Activated T-helper 1 cell treated with anti-CD3 and anti-CD28 coated beads, Interleukin-12 subunit alpha, Interleukin-12 subunit beta, Interleukin-2, Interleukin-4 antibody, amounts not matched to agents 30 ng/mL and 10 ng/mL and 1 ng/mL, durations not matched to agents 14 hours and 24 hours and 36 hours (primary cell): ENCODE measurements at regions not wholly inside any gene's neighbourhood (a gene's known extent, or its start where the extent isn't known, plus 50 kb on each side); places are given as distances from the start of the nearest gene placed in this dataset.

Experiments
- DNase-seq: peaks from one replicate; pipeline ENCODE4 v3.0.0; 2021; ENCODE audit warnings: low spot score
- H3K27ac Mint-ChIP-seq: one replicate; pipeline ENCODE4 v1.8.0; 2021; ENCODE audit warnings: mild to moderate bottlenecking, mixed read lengths
- H3K27me3 Mint-ChIP-seq: one replicate; pipeline ENCODE4 v1.8.0; 2022; ENCODE audit warnings: mild to moderate bottlenecking, moderate library complexity, mixed read lengths; ENCODE audit not compliant: insufficient read depth
- H3K36me3 Mint-ChIP-seq: one replicate; pipeline ENCODE4 v1.8.0; 2021; ENCODE audit warnings: low read depth, mixed read lengths
- H3K4me1 Mint-ChIP-seq: one replicate; pipeline ENCODE4 v1.8.0; 2021; ENCODE audit warnings: low read depth, mixed read lengths
- H3K4me3 Mint-ChIP-seq: one replicate; pipeline ENCODE4 v1.8.0; 2021; ENCODE audit warnings: mild to moderate bottlenecking, moderate library complexity, mixed read lengths
- H3K9me3 Mint-ChIP-seq: one replicate; pipeline ENCODE4 v1.8.0; 2021; ENCODE audit warnings: mixed read lengths
- intact Hi-C: fragments of 100-400 bp; cut with micrococcal nuclease; formaldehyde crosslinking; loops from one replicate; pipeline ENCODE4 v1.15.1; 2024

DNA sequence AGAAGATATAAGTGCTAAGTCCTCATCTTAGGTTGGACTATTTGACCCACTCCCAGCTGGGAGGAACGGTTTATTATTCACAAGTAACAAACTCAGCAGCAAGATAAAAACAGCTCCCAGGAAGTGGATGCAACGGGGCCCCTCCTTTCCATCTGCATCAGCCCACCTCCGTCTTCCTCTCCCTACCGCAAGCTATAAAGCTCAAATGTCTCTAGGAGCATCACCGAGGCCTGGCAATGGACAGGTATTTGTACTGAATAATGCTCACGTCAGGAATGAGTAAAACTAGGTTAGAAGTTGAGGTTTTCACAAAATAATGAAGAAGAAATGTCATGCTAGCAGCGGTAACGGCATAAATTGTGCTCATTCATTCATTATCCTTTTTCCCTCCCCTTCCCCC is 408.7 kb upstream of the PSMD7 start:
- Mint-ChIP-seq H3K27ac (no peak overlapping the region), H3K4me3 (no peak overlapping the region), H3K4me1 (peaks cover 13% of the 10 kb centered on the region), H3K36me3 (no peaks in the 10 kb centered on the region), H3K27me3 (peaks cover 10% of the 10 kb centered on the region), H3K9me3 (no peaks in the 10 kb centered on the region)
- no peak for DNase-seq
- intact Hi-C loops = no loop called here

- intact Hi-C loops = no loop called here
- Mint-ChIP-seq H3K36me3 (no peaks in the 10 kb centered on the region), H3K27me3 (peaks cover 4% of the 10 kb centered on the region), H3K27ac (no peak overlapping the region), H3K4me3 (no peak overlapping the region), H3K4me1 (peaks cover 10% of the 10 kb centered on the region), H3K9me3 (no peaks in the 10 kb centered on the region)
- DNase-seq = no peak
Observed at GRCh38 chr16:73886426-73886825, 410.2 kb upstream of the PSMD7 start.

DNA sequence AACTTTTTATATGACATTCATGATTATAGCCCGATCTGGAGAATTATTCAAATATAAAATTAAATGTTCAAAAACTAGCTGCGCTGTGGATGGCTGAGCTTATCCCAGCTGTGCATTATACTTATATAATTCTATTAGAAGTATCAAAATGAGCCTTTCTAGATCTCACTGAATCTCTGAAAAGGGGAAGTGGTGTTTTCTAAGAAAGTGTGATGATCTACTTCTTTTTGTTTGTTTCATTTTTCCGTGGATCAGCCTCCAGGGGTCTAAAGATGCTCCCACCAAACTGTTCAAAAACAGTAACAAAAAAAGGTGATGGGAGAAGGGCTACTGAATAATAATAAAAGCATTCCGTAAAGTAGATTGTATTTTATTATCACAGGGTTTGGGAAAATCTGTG is 411.3 kb upstream of the PSMD7 start:
- intact Hi-C loops = no loop called here
- Mint-ChIP-seq H3K9me3 (no peaks in the 10 kb centered on the region), H3K4me1 (peaks cover 4% of the 10 kb centered on the region), H3K27ac (no peak overlapping the region), H3K27me3 (peaks cover 4% of the 10 kb centered on the region), H3K4me3 (no peak overlapping the region), H3K36me3 (no peaks in the 10 kb centered on the region)
- DNase-seq = no peak

DNA sequence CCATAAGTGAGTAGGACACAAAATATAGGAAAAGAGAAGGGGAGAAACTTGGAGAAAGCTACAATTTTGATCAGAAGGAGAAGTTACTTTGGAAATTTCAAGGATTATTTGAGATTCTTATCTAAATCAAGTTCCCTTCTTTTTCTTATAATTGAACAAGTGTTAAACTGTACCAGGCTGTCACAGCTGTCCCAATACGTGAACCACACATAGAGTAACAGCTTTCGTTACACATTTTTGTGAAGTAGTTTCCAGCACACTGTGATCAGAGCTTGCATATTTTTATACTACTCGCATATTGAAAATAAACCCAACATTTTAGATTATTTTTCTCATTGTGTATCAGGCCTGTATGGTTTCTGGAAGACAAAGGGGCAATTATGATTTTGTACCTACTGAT is 412.8 kb upstream of the PSMD7 start:
- H3K4me1 Mint-ChIP-seq = peaks cover 4% of the 10 kb centered on the region
- no peak overlapping the region for H3K4me3 Mint-ChIP-seq
- DNase-seq = no peak
- H3K27ac Mint-ChIP-seq = no peak overlapping the region
- H3K27me3 Mint-ChIP-seq = peaks cover 2% of the 10 kb centered on the region
- intact Hi-C loops = no loop called here
- no peaks in the 10 kb centered on the region for H3K9me3 Mint-ChIP-seq
- H3K36me3 Mint-ChIP-seq = no peaks in the 10 kb centered on the region

- intact Hi-C loops = no loop called here
- no peak for DNase-seq
- Mint-ChIP-seq H3K4me1 (peaks cover 4% of the 10 kb centered on the region), H3K27ac (no peak overlapping the region), H3K4me3 (no peak overlapping the region), H3K27me3 (peaks cover 2% of the 10 kb centered on the region), H3K36me3 (no peaks in the 10 kb centered on the region), H3K9me3 (no peaks in the 10 kb centered on the region)
Observed at GRCh38 chr16:73883126-73883525, 413.5 kb upstream of the PSMD7 start.

DNA sequence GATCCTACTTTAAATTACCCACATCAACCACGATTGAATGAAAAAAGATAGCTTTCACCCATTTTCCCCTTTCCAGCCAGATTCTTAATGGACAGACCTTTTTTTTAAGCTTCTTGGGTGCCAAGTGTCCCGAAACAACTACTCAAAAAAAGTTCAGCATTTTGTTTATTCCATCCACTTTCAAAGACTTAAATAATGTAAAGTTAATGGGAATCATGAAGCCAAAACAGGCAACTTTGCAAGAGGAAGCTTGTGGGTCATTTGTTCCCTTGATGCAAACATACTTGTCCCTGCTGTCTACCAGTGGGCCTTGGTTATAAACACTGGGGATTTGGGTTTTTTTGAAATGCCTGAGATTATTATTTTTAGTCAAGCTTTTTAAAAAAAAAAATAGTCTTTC is 414.0 kb upstream of the PSMD7 start:
- Mint-ChIP-seq H3K36me3 (no peaks in the 10 kb centered on the region), H3K9me3 (no peaks in the 10 kb centered on the region), H3K27me3 (peaks cover 2% of the 10 kb centered on the region), H3K4me1 (no peaks in the 10 kb centered on the region), H3K27ac (no peak overlapping the region), H3K4me3 (no peak overlapping the region)
- intact Hi-C loops = no loop called here
- DNase-seq = no peak

- no peak overlapping the region for H3K27ac Mint-ChIP-seq
- DNase-seq = no peak
- no peaks in the 10 kb centered on the region for H3K36me3 Mint-ChIP-seq
- no peaks in the 10 kb centered on the region for H3K9me3 Mint-ChIP-seq
- H3K27me3 Mint-ChIP-seq = no peaks in the 10 kb centered on the region
- no peaks in the 10 kb centered on the region for H3K4me1 Mint-ChIP-seq
- intact Hi-C loops = no loop called here
- no peak overlapping the region for H3K4me3 Mint-ChIP-seq
Observed at GRCh38 chr16:73882033-73882432, 414.6 kb upstream of the PSMD7 start.

GRCh38 chr16:73879621-73880020 is 417.0 kb upstream of the PSMD7 start:
- Mint-ChIP-seq H3K36me3 (no peaks in the 10 kb centered on the region), H3K27me3 (no peaks in the 10 kb centered on the region), H3K4me3 (no peak overlapping the region), H3K27ac (no peak overlapping the region), H3K9me3 (no peaks in the 10 kb centered on the region), H3K4me1 (no peaks in the 10 kb centered on the region)
- intact Hi-C loops = no loop called here
- DNase-seq = no peak

DNA sequence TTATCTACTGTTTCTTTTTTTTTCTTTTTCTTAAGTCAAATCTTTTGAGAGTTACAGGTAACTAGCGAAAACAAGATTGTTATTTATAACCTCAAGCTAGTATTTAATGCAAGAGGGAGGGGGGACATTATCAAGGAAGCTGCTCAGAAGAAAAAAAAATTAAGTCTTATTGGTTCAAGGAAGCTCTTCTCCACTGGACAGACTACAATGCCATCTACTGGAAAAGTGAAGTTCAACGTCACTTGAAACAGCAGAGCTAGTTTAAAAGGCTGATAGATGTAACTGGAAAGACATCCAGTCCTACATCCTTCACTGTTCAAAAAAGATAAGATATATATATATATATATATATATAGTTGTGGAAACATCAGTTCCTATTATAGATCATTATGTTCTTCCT is 418.0 kb upstream of the PSMD7 start:
- Mint-ChIP-seq H3K27me3 (no peaks in the 10 kb centered on the region), H3K9me3 (no peaks in the 10 kb centered on the region), H3K4me1 (no peaks in the 10 kb centered on the region), H3K36me3 (no peaks in the 10 kb centered on the region), H3K4me3 (no peak overlapping the region), H3K27ac (no peak overlapping the region)
- DNase-seq = no peak
- intact Hi-C loops = no loop called here

DNA sequence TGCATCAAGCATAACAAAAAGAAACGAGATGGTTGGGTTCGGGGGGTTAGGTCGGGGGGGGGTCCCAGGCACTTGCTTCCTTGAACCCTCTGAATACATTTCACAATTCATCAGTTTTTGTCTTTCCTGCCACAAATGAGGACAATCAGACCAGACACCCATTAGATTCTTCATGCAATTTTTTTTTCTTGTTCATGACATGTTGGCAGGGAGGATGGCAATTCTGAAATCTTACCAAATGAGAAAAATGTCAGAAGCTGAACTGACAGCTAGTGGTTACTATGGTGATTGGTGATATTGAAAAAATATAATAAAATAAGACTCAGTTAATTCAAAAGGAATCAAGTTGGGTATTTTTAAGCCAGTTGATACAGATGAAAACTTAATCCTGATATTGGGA is 419.5 kb upstream of the PSMD7 start:
- intact Hi-C loops = no loop called here
- no peaks in the 10 kb centered on the region for H3K4me1 Mint-ChIP-seq
- no peaks in the 10 kb centered on the region for H3K27me3 Mint-ChIP-seq

GRCh38 chr16:73875996-73876690 is 420.5 kb upstream of the PSMD7 start:
- H3K9me3 Mint-ChIP-seq = no peaks in the 10 kb centered on the region
- no peaks in the 10 kb centered on the region for H3K4me1 Mint-ChIP-seq
- H3K27me3 Mint-ChIP-seq = no peaks in the 10 kb centered on the region
- no peak overlapping the region for H3K27ac Mint-ChIP-seq
- no peaks in the 10 kb centered on the region for H3K36me3 Mint-ChIP-seq
- intact Hi-C loops = no loop called here
- H3K4me3 Mint-ChIP-seq = no peak overlapping the region
- no peak for DNase-seq

More for the DNA sequence above, 419.5 kb upstream of the PSMD7 start:
- DNase-seq = no peak
- no peak overlapping the region for H3K27ac Mint-ChIP-seq
- no peaks in the 10 kb centered on the region for H3K9me3 Mint-ChIP-seq
- no peak overlapping the region for H3K4me3 Mint-ChIP-seq
- no peaks in the 10 kb centered on the region for H3K36me3 Mint-ChIP-seq

- H3K9me3 Mint-ChIP-seq = no peaks in the 10 kb centered on the region
- no peaks in the 10 kb centered on the region for H3K27me3 Mint-ChIP-seq
- H3K4me1 Mint-ChIP-seq = no peaks in the 10 kb centered on the region
- no peaks in the 10 kb centered on the region for H3K36me3 Mint-ChIP-seq
- intact Hi-C loops = no loop called here
- no peak for DNase-seq
- H3K27ac Mint-ChIP-seq = no peak overlapping the region
- no peak overlapping the region for H3K4me3 Mint-ChIP-seq
Observed at GRCh38 chr16:73874324-73874723, 422.3 kb upstream of the PSMD7 start.

DNA sequence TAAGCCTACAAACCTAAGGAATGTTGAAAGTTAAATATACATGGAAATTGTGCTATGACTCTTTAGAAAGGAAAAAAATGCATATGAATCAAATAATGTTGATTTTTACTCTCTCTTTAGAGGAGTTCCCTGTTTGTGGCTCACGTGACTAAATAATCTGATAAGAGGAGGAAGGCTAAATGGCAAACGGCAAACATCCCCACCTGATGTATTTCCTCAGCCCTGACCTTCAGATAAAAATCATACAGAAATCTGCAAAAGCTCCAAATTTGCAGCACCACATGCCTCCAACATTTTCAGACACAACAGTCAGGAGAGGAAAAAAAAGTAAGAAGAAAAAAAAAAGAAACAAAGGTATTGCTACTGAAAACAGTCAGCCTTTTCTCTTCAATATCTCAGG is 423.0 kb upstream of the PSMD7 start:
- Mint-ChIP-seq H3K9me3 (no peaks in the 10 kb centered on the region), H3K27ac (no peak overlapping the region), H3K4me1 (no peaks in the 10 kb centered on the region), H3K4me3 (no peak overlapping the region), H3K27me3 (no peaks in the 10 kb centered on the region), H3K36me3 (no peaks in the 10 kb centered on the region)
- DNase-seq = no peak
- intact Hi-C loops = no loop called here

- Mint-ChIP-seq H3K4me3 (no peak overlapping the region), H3K27me3 (no peaks in the 10 kb centered on the region), H3K36me3 (no peaks in the 10 kb centered on the region), H3K27ac (no peak overlapping the region), H3K4me1 (no peaks in the 10 kb centered on the region), H3K9me3 (no peaks in the 10 kb centered on the region)
- no peak for DNase-seq
- intact Hi-C loops = no loop called here
Observed at GRCh38 chr16:73872856-73873255, 423.8 kb upstream of the PSMD7 start.
